Stomach (tissue), 4 donors: ENCODE measurements at regions not wholly inside any gene's neighbourhood (a gene's known extent, or its start where the extent isn't known, plus 50 kb on each side); places are given as distances from the start of the nearest gene placed in this dataset.

Source experiments
- CTCF ChIP-seq, 7 experiments: fragments of 450-650 bp in 4 of 7; fragments of 200-600 bp in 3 of 7; sonication (generic) in 3 of 7; IDR thresholded peaks; one replicate each; pipeline ENCODE4 v1.5.1; 2016 to 2019; ENCODE audit warnings: antibody characterized with exemption in 7 of 7, control low read depth in 2 of 7, mild to moderate bottlenecking in 1 of 7
- EP300 ChIP-seq: sonication (generic); formaldehyde crosslinking; IDR thresholded peaks from one replicate; pipeline ENCODE4 v1.6.1; 2017; ENCODE audit warnings: antibody characterized with exemption
- POLR2A ChIP-seq, 4 donors: fragments of 450-650 bp; IDR thresholded peaks; one replicate each; pipeline ENCODE4 v1.6.1; 2016; ENCODE audit warnings: antibody characterized with exemption in 4 of 4, control low read depth in 2 of 4, mild to moderate bottlenecking in 1 of 4, moderate library complexity in 1 of 4
- POLR2AphosphoS5 ChIP-seq, 3 donors: sonication (generic); formaldehyde crosslinking; IDR thresholded peaks; one replicate each; pipeline ENCODE4 v1.6.1; 2016; ENCODE audit warnings: antibody characterized with exemption in 3 of 3

GRCh38 chr7:65462148-65462716 lies 88.6 kb downstream of the ZNF92 start:
- TF ChIP-seq CTCF (IDR thresholded peaks at IDR 0.05) (no peak), POLR2A (IDR thresholded peaks at IDR 0.05) (no peak), POLR2AphosphoS5 (IDR thresholded peaks at IDR 0.05) (no peak), EP300 (no peak)
